K562 (cell line): ENCODE measurements at regions not wholly inside any gene's neighbourhood (a gene's known extent, or its start where the extent isn't known, plus 50 kb on each side); places are given as distances from the start of the nearest gene placed in this dataset.

ENCODE experiments used
- DPF2 ChIP-seq: fragments of 450-650 bp; IDR thresholded peaks from 2 replicates; pipeline ENCODE4 v1.6.1; 2016
- NFE2L1 ChIP-seq: fragments of 450-650 bp; IDR thresholded peaks from 2 replicates; pipeline ENCODE4 v1.6.1; 2016; ENCODE audit warnings: missing genetic modification characterization, low read depth, mild to moderate bottlenecking, missing compliant biosample characterization, moderate library complexity, borderline replicate concordance
- OTX1 ChIP-seq: fragments of 450-650 bp; formaldehyde crosslinking; IDR thresholded peaks from 2 replicates; pipeline ENCODE4 v1.4.0; 2022; ENCODE audit warnings: mild to moderate bottlenecking
- POLR2A ChIP-seq: fragments of 450-650 bp; conservative IDR thresholded peaks from 2 replicates; pipeline ENCODE4 v1.6.1; 2016
- TAF7 ChIP-seq: fragments of 450-650 bp; IDR thresholded peaks from 2 replicates; pipeline ENCODE4 v1.6.1; 2016; ENCODE audit warnings: missing genetic modification characterization, missing compliant biosample characterization
- TCF7L2 ChIP-seq: fragments of 150-350 bp; IDR thresholded peaks from 2 replicates; pipeline ENCODE4 v1.6.1; 2016; ENCODE audit warnings: low read depth, mild to moderate bottlenecking, low read length, moderate library complexity
- ZNF263 ChIP-seq: sonication (generic); formaldehyde crosslinking; IDR thresholded peaks from 2 replicates; pipeline ENCODE4 v1.8.0; 2022; ENCODE audit warnings: mild to moderate bottlenecking, missing genetic modification reagents, borderline replicate concordance
- TF ChIP-seq, protein P1 (sequence below), 2 experiments: fragments of 450-650 bp in 1 of 2; sonication (generic) in 1 of 2; formaldehyde crosslinking in 1 of 2; IDR thresholded peaks; 2 replicates each; pipeline versions ENCODE4 v1.7.1 to v1.9.0; 2016 to 2022; ENCODE audit warnings: inconsistent platforms in 1 of 2, mild to moderate bottlenecking in 1 of 2, missing genetic modification reagents in 1 of 2
- TF ChIP-seq, protein P2 (sequence below), 3 experiments: IDR thresholded peaks in 2 of 3; conservative IDR thresholded peaks in 1 of 3; 2 replicates each; pipeline ENCODE4 v1.5.1; 2011 to 2012; ENCODE audit warnings: low read length in 3 of 3, mild to moderate bottlenecking in 3 of 3, control low read depth in 2 of 3, improper control_type of control experiment in 1 of 3, inconsistent platforms in 1 of 3, low read depth in 1 of 3, mixed read lengths in 1 of 3, moderate library complexity in 1 of 3; ENCODE audit not compliant: insufficient read depth in 2 of 3

DNA sequence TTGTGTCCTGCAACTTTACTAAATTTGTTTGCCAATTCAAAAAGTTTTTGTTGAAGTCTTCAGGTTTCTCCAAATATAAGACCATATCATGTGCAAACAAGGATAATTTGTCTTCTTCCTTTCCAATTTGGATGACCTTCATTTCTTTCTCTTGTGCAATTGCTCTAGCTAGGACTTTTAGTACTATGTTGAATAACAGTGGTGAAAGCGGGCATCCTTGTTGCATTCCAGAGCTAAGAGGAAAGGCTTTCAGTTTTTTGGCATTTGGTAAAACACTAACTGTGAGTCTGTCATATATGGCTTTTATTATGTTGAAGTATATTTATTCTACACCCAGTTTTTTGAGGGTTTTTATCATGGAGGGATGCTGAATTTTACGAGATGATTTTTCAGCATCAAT is 630.0 kb upstream of the ADGRL2 start:
- TF ChIP-seq, protein P1, sequence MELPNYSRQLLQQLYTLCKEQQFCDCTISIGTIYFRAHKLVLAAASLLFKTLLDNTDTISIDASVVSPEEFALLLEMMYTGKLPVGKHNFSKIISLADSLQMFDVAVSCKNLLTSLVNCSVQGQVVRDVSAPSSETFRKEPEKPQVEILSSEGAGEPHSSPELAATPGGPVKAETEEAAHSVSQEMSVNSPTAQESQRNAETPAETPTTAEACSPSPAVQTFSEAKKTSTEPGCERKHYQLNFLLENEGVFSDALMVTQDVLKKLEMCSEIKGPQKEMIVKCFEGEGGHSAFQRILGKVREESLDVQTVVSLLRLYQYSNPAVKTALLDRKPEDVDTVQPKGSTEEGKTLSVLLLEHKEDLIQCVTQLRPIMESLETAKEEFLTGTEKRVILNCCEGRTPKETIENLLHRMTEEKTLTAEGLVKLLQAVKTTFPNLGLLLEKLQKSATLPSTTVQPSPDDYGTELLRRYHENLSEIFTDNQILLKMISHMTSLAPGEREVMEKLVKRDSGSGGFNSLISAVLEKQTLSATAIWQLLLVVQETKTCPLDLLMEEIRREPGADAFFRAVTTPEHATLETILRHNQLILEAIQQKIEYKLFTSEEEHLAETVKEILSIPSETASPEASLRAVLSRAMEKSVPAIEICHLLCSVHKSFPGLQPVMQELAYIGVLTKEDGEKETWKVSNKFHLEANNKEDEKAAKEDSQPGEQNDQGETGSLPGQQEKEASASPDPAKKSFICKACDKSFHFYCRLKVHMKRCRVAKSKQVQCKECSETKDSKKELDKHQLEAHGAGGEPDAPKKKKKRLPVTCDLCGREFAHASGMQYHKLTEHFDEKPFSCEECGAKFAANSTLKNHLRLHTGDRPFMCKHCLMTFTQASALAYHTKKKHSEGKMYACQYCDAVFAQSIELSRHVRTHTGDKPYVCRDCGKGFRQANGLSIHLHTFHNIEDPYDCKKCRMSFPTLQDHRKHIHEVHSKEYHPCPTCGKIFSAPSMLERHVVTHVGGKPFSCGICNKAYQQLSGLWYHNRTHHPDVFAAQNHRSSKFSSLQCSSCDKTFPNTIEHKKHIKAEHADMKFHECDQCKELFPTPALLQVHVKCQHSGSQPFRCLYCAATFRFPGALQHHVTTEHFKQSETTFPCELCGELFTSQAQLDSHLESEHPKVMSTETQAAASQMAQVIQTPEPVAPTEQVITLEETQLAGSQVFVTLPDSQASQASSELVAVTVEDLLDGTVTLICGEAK (IDR thresholded peaks at IDR 0.05): no peak
- TF ChIP-seq, protein P1 (CRISPR knock-in tag; IDR thresholded peaks at IDR 0.05): no peak
- TF ChIP-seq, protein P2, sequence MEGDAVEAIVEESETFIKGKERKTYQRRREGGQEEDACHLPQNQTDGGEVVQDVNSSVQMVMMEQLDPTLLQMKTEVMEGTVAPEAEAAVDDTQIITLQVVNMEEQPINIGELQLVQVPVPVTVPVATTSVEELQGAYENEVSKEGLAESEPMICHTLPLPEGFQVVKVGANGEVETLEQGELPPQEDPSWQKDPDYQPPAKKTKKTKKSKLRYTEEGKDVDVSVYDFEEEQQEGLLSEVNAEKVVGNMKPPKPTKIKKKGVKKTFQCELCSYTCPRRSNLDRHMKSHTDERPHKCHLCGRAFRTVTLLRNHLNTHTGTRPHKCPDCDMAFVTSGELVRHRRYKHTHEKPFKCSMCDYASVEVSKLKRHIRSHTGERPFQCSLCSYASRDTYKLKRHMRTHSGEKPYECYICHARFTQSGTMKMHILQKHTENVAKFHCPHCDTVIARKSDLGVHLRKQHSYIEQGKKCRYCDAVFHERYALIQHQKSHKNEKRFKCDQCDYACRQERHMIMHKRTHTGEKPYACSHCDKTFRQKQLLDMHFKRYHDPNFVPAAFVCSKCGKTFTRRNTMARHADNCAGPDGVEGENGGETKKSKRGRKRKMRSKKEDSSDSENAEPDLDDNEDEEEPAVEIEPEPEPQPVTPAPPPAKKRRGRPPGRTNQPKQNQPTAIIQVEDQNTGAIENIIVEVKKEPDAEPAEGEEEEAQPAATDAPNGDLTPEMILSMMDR (IDR thresholded peaks at IDR 0.05 in 2 of 3, conservative IDR thresholded peaks at IDR 0.05 in 1 of 3; ENCODE audit: insufficient read depth in 2 of 3, low read depth in 1 of 3, low read length in 3 of 3): no peak
- TF ChIP-seq ZNF263: no peak
- no peak for TF ChIP-seq NFE2L1 (tag)
- TF ChIP-seq DPF2: no peak
- no peak for TF ChIP-seq TCF7L2
- TF ChIP-seq TAF7: no peak
- no peak for TF ChIP-seq POLR2A
- no peak for TF ChIP-seq OTX1 (CRISPR knock-in tag)
